ENCODE measurements at regions not wholly inside any gene's neighbourhood (a gene's known extent, or its start where the extent isn't known, plus 50 kb on each side); places are given as distances from the start of the nearest gene placed in this dataset.

DNA sequence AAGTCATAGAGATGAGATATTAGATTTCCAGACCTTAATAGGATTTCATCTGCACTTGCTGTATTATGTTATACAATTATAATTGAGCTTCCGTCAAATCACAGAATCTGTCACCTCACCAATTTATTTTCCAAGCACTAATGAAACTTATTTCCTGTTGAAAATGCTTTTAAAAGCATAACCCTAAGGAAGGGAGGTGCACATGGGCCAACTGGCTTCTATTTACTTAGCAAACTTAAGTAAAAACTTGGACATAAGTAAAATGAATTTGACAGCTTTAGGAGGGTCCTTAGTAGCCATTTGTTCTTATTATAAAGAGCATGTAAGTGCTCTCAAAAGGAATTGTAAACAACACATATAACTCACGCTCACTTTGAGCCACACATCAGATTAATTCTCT lies 462.2 kb upstream of the TMPO start:
- no peak for ATAC-seq
- no peak for DNase-seq (ENCODE audit: low spot score)

DNA sequence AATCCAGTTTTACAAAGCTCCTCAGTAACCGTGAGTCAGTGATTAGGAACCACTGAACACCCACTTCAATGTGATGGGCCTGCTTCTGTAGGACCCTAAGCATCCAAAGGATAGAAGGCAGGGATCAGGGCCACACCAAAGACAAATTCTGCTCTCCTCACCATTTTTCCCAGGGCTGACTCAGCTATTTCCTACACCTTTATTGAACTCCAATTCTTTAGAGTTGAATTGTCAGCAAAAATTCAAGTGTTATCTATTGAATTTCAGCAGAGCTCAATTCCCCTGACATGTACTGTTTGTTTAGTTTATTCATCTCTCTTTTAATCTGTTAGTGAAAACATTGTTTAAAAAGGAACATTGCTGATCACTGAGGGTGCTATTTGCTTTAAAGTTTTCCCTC lies 457.7 kb upstream of the TMPO start:
- DNase-seq (ENCODE audit: low spot score), result no peak
- ATAC-seq, result no peak

DNA sequence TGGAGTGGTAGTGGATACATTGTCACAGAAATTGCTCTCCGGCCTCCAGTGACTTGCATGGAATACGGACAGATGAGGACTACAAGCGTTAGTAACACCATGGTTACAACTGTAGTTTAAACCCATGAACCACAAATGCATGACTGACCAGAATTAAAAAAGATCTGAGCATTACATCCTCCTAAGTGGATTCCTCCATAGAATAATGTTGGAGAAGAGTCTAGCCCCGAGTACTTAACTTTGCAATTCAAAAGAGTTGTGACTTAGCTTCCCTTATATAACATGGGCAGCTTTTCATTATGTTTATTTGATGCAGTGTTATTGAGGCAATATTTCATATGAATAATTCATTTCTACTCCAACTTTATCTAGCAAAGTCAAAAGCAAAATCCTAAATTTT lies 457.2 kb upstream of the TMPO start:
- DNase-seq (ENCODE audit: low spot score) (no peak), ATAC-seq (no peak)

DNA sequence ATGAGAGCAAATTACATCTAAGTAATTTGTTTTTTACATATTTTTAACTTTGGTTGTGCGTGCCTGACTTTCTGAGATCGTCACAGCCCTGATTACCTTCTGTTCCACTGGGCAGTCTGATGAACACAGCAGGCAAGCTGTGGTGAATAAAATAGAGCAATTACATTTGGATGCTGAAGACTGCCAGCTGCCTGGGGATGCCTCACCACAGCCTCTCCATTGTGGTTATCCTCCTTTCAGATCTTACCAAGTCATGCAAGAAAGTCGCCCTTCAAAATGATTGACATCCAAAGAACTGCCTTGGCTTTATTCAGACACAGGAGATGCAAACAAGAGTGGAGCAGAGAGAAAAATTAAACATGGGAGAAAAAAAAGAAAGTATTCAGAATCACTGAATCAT lies 456.6 kb upstream of the TMPO start:
- ATAC-seq, result no peak
- no peak for DNase-seq (ENCODE audit: low spot score)

DNA sequence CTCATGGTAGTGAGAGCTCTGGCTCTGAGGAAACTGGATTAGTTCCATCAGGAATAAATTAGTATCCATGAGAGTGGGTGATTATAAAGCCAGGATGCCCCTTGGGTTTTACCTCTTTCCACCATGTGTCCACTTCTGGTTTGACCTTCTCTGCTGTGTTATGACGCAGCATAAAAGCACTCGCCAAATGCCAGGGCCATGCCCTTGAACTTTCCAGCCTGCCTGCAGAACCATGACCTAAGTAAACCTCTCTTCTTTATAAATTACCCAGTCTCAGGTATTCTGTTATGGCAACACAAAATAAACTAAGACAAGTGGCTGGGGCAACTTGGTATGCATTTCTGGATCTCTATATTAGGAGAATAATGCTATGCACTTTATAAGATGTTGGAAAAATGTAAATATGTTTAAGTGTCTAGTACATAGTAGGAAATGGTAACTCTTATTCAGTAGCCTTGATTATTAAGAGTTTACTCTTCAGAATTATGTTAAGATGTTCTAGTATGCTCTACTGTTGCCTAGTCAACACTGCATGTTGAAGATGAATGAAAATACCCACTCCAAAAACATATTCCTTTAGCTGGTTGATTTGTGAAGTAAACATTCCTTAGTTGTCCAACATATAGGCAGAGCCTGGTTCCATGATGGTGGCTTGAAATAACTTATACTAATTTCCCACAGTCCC lies 455.6 kb upstream of the TMPO start:
- ATAC-seq, result no peak
- no peak for DNase-seq (ENCODE audit: low spot score)

DNA sequence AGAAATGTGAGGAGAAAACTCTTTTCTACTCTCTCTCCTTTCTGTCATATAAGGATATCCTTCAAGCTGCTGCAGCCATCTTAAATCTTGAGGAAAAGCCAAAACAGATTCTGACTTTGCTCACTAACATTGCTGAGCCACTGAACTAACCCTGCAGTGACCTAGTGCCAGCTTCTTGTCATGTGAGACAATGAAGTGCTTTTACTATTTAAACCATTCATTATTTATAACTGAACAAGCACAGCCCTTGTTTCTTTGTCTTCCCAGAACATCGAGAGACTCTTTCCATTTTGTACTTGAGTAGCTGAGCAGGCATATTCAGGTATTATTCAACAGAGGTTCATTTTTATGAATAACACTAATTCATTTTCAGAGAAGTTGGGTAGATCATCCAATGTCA lies 455.0 kb upstream of the TMPO start:
- ATAC-seq (no peak), DNase-seq (ENCODE audit: low spot score) (no peak)

DNA sequence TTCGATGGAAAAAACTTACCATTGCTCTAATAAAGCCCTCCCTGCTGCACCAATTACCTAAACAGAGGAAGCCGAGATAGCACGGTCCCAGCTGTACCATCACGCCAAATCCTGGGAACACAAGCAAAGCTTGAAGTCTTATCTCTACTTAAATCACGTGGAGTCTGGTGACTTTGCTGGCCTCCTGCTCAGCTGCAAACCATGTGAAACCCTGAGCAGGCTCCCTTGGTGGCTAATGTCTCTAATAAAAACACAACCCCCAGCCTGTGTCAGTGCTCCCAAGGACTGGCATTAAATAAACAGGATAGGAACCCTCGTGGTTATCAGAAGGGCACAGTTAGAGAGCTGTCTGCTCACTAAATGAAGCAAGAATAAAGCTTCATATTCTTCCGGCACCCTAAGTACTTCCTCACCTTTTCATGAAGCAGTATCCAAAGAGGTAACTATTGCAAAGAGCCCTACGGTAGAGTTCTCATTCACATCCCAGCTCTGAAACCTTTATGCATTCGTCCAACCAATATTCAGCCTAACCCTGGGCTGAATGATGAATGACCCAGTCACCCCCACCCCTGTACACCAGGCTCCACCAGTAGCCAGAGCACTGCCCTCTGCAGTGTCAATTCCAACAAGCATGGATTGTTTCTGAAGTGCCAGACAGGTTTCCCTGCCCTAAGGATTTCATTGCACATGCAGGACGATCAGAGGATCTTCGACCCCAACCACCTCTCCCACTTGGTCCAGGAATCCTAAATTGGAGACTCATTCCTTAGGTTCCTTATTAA lies 452.7 kb upstream of the TMPO start:
- ATAC-seq (no peak), DNase-seq (ENCODE audit: low spot score) (no peak)

DNA sequence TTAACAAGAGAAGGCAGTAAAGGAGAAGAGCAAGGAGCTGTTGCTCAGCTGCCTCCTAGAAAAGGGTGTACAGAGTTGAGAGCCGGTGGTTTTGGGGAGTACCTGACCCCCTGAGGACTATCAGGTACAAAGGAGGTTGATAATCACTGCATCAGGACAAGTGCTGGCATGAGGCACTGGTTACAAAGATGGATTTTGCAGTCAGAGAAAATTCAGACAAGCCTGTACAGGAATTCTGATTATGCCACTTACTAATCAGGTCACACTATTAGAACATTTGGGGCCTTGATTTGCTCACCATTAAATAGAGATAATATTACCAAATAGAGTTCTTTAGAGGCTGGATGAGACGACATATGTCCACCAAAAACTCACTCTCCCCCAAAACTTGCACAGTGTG lies 450.9 kb upstream of the TMPO start:
- ATAC-seq (no peak), DNase-seq (ENCODE audit: low spot score) (no peak)

DNA sequence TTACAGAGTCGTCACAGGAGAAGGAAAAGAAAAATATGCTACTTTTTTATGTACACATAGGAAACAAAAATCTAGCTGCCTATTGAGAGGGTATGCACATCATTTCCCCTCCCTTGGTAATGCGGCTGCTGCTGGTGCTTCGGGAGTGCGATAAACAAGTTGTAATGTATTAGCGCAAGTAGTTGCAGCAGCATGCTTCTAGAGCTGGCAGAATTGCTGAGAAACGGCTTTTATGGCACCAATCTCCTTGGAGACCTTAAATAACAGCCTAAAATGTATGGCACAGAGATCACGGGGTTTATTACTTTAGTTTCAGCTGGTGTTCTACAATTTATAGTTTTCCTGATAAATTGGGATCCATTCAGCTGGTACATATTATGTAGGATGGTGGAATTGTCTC lies 447.6 kb upstream of the TMPO start:
- no peak for DNase-seq (ENCODE audit: low spot score)

DNA sequence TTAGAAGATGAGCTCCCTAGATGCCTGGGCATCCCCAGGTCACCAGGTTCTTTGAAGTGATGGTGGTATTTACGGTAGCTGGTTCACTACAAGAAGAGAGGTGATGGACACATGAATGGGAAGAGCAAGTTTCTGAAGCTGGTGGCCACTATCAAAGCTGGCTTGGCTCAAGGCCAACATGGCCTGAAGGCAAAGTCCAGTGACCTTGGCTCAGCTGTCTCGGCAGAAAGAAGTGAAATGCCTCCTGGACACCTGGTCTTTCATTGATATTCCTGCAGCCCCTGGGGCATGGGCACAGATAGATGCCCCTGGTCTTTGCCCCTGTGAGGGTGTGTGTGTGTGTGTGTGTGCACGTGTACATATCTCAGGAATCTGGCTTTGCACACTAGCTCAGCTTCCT lies 441.8 kb upstream of the TMPO start:
- peak; percentile 47 for DNase-seq (ENCODE audit: low spot score)
- ATAC-seq, result peak; percentile 55

More for the DNA sequence above, 447.6 kb upstream of the TMPO start:
- no peak for ATAC-seq

DNA sequence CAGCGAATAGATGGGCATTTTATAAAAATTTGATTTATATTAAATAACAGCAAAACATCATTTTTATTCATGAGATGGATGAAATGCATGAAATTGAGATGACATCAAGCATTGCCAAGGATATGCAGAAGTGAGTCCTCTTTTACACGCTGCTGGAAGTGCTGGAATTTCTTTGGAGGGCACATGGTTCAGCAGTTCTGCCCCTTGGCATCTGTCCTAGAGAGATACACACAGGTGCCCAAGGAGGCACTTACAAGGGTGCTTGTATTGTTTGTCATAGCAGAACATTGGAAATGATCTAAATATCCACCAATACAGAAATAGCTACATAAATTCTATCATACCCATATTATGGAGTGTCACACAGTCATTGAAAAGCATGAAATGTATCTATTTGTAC lies 441.1 kb upstream of the TMPO start:
- no peak for DNase-seq (ENCODE audit: low spot score)
- ATAC-seq, result no peak

DNA sequence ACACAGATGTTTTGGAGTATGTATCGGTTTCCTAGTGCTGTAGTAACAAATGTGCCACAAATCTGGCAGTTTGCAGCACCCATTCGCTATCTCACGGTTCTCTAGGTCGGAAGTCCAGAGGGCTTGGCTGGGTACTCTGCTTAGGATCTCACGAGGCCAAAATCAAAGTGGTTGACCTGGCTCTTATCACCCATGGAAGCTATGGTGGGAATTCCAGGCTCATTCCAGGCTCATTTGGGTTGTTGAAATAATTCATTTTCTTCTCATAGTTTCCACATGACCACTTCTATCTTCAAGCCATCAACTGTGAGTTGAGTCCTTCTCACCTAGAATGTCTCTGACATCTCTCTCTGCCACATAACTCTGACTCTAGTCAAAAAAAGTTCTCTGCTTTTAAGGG lies 431.0 kb upstream of the TMPO start:
- ATAC-seq (no peak), DNase-seq (ENCODE audit: low spot score) (no peak)

DNA sequence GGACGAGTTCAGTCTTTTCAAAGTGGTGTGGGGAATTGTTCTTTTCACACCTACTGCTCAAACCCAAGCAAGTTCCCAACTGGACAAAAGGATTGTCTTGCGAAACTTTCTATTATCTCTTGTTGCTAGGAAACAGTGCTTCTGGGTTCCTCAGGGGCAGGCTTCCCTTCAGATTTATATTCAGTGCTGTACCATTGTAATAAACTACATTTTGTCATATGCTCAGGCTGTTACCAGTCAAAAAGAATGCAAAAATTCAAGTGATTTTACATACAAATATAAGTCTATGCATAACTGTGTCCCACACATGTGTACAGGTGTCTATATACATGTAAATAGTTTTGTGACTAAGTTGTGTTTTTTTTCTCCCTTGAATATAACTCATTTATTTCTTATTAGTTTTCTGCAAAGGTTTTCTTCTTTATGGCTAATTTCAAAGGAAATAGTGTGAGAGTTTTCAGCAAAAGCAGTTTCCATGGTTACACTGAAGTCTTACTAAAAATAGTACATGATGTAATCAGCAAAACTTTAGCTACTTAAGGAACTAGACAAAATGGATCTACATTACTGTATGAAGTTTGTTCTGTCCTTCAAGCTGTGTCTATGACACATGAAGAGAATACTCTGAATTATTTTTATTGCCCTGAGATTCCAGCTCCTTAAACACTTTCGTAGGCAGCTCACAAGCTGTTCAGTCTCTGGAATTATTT lies 430.2 kb upstream of the TMPO start:
- no peak for ATAC-seq
- no peak for DNase-seq (ENCODE audit: low spot score)

DNA sequence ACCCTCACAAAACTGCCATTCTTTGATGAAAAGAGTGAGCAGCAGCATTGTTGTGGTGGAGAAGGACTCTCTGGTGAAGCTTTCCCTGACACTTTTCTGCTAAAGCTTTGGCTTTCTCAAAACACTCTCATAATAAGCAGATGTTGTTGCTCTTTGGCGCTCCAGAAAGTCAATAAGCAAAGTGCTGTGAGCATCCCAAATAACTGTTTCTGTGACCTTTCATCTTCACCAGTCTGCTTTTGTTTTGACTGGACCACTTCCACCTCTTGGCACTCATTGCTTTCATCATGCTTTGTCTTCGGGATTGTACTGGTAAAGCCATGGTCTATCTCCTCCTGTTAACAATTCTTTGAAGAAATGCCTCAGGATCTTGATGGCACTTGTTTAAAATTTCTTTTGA lies 424.7 kb upstream of the TMPO start:
- no peak for DNase-seq (ENCODE audit: low spot score)
- no peak for ATAC-seq

DNA sequence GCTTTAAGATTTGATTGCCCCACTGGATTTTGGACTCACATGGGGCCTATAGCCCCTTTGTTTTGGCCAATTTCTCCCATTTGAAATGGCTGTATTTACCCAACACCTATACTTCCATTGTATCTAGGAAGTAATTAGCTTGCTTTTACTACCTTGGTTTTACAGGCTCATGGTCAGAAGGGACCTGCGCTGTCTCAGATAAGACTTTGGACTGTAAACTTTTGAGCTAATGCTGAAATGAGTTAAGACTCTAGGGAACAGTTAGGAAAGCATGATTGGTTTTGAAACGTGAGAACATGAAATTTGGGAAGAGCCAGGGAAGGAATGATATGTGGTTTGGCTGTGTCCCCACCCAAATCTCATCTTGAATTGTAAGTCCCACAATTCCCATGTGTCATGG lies 419.0 kb upstream of the TMPO start:
- DNase-seq (ENCODE audit: low spot score), result no peak
- ATAC-seq, result no peak

DNA sequence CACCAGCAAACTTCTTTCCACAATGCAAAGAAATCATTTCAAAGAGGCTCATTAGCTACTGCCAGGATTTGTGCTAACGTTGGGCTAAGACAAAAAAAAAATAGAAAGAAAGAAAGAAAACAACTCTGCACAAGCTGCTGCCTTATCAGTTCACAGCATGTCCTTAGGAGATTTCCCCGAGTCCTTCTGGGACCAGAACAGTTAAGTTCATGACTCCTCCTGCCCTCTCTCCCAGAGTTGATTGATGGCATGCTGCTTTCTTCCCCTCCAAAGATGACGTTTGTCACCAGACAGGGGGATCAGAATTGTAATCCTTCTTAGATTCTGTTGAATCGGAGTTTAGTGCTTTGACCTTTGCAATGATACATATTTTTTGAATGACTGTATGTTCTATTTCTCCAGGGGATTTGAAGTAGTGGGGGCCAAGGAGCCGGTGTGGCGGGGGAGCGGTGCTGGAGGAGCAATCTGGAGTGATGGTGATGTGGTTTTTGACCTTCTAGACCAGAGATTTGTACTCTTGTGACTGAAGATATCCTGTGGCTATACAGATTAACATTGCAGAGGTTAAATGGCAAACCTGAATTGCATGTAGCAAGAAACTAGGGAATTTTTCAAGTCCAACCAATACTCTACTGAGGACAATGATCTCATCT lies 409.2 kb upstream of the TMPO start:
- ATAC-seq, result no peak
- no peak for DNase-seq (ENCODE audit: low spot score)

DNA sequence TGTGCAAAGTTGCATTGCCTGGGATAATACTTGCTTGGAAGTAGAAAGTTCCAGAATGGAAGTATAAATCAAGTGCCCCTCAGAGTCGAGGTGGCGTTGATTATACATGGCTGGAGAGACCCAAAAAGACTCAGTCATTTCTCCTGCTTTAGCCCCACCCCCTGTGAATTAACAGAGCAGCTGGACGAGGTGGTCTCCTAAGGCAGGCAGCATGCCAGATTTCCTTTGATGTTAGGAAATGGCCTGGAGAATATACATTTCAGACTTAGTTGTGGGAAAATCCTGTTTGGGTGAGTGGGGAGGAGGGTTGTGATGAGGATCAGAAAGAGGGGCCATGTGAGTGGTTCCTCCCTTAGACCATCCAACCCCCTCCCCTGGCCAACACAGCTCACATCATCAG lies 406.1 kb upstream of the TMPO start:
- ATAC-seq (no peak), DNase-seq (ENCODE audit: low spot score) (no peak)

DNA sequence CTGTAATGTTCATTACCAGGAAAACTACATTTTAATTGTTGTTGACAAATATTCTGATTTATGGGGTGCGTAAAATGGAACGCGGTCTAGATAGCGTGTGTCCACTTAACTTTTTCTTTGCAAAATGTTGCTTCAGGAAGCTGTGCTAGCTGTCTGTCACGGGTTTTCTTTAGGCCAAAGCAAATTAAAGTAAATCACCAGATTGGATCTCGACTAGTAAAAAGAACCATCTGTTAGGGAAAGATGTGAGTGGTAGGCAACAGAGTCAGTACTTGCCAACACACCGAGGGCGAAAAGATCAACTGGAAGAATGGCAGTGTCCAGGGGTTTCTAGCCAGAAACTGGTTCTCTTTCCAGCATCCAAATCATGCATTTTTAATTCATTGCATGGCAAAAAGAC lies 404.9 kb upstream of the TMPO start:
- ATAC-seq, result no peak

DNA sequence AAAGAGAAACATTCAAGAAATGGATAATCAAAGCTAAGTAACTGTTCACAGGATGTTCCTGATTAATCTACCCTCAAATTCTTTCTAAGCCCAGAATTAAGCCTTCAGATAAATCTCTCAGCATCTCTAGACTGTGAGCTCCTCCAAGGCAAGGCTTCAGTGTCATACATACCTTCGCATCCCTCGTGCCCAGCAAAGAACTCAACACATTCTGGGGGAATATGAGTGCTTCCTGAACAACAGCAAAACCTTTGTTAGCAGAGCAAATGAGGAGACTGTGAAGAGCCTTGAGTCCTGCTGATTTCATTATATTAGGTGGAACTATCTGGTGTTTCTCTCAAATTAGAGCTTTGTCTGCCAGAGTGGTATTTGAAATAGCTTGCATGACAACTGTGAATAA lies 401.8 kb upstream of the TMPO start:
- ATAC-seq (no peak), DNase-seq (ENCODE audit: low spot score) (no peak)

More for the DNA sequence above, 404.9 kb upstream of the TMPO start:
- DNase-seq (ENCODE audit: low spot score), result no peak

DNA sequence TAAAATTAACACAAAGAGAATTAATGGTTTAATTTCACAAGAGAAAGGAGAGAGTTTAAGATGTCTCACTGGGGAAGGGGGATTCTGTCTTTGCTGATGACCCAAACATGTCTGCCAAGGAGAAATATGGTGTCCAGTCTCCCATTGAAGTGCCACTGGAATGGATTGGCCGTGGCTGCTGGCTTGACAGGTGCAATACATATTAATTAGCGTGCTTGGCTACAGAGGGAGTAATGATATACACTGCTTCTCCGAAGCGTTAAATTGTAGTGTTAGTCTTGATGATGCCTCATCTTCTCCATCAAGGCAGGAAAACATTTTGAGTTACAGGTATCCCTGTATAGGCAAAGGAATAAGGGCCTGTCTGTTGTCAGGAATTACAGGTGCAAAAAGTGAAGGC lies 393.4 kb upstream of the TMPO start:
- ATAC-seq, result no peak
- no peak for DNase-seq (ENCODE audit: low spot score)

DNA sequence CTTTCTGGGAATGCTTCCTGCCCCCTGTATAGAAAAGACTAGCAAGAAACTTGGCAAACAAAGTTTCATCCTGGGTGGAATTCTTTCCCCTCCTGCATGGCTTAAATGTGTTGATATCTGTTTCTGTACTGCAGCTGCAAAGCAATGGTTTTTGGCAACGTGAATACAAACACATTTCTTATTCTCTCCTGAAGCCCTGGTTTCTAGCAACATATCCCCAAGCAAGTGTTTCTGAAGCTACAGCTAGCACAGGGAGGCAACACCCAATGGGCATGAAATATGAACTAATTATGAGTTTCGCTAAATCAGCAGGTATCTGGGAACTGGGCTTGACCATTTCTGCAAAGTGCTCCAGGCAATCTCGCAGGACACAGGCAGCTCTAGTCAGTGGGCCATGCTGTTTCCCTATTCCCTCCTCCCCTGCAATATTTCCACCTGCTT lies 392.3 kb upstream of the TMPO start:
- ATAC-seq, result no peak
- DNase-seq (ENCODE audit: low spot score), result no peak
